PFSK-1 (cell line): ENCODE measurements at regions not wholly inside any gene's neighbourhood (a gene's known extent, or its start where the extent isn't known, plus 50 kb on each side); places are given as distances from the start of the nearest gene placed in this dataset.

Experiments used
- FOXP2 ChIP-seq: optimal IDR thresholded peaks from 2 replicates; pipeline ENCODE3; 2011; ENCODE audit warnings: borderline replicate concordance, control low read depth, inconsistent platforms; ENCODE audit not compliant: insufficient read depth; ENCODE audit errors: extremely low read length, extremely low read depth
- POLR2AphosphoS5 ChIP-seq: IDR thresholded peaks from 2 replicates; pipeline ENCODE4 v1.6.1; 2012; ENCODE audit warnings: low read depth, mild to moderate bottlenecking, control low read depth, low read length, moderate library complexity
- REST ChIP-seq, 2 experiments: IDR thresholded peaks; 2 replicates each; pipeline versions ENCODE4 v1.6.1 to v1.8.0; 2011 to 2012; ENCODE audit warnings: low read depth in 2 of 2, low read length in 2 of 2, control low read depth in 1 of 2, inconsistent platforms in 1 of 2, mild to moderate bottlenecking in 1 of 2, moderate library complexity in 1 of 2; ENCODE audit not compliant: insufficient read depth in 1 of 2
- SIN3A ChIP-seq: IDR thresholded peaks from 2 replicates; pipeline ENCODE4 v1.6.1; 2012; ENCODE audit warnings: mild to moderate bottlenecking, low read length, moderate library complexity, borderline replicate concordance; ENCODE audit not compliant: insufficient read depth
- TAF1 ChIP-seq: IDR thresholded peaks from 2 replicates; pipeline ENCODE4 v1.6.1; 2012; ENCODE audit warnings: low read length, control low read depth, borderline replicate concordance; ENCODE audit not compliant: insufficient read depth

DNA sequence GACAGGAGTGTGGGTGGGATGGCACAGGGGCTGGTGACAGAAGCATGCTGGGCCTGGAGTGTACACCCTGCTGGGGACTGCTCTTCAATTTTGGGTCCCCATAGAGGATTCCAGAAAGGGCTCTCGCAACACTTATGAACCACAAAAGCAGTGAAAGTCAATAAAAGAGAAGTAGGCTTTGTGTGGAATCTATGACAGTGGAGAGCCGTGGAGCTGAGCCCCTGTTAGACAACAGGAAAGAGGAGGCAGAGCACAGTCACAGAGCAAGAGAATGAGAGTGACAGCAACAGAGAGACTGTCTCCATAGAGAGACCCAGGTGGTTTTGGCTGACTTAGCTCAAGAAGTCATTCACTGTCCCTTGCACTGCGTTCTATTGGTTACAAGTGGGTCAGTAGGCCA is 135.1 kb upstream of the ATP6AP2 start:
- TF ChIP-seq POLR2AphosphoS5 = no peak
- no peak for TF ChIP-seq FOXP2
- no peak for TF ChIP-seq TAF1

DNA sequence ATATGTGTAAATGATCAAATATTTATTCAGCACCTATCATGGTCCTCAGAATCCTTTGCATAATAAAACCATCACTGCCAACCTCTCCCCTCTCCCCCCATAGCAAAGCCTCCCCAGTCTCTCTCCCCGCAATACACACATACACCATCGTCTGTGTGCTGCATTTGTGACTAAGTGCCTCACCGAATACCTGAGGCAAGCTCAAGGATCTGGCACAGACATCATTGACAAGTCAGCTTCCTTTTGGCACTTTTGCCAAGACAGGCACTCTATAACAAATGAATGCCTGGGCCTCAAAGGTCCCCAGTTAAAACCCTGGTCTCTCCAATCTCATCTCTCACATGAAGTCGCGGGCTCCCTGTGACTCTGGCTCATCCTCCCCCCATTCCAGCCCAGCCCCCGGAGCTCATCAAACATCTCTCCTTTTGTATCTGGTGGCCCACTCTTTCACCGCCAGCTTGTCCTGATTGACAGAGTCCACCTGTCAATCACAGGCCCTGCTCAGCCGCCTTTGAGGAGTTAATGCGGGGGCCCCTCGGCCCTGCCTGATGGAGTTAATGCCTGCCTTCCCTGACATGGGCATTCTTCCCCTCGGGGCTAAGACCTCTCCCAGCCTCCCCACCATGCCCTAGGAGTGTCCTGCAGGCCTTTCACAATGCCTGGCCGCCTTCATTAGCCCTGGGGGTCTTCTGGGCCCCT is 135.8 kb upstream of the ATP6AP2 start:
- TF ChIP-seq TAF1 = no peak
- no peak for TF ChIP-seq FOXP2
- no peak for TF ChIP-seq SIN3A
- no peak for TF ChIP-seq POLR2AphosphoS5
- no peak for TF ChIP-seq REST (IDR thresholded peaks at IDR 0.05; ENCODE audit: insufficient read depth in 1 of 2, low read depth in 2 of 2, low read length in 2 of 2)

DNA sequence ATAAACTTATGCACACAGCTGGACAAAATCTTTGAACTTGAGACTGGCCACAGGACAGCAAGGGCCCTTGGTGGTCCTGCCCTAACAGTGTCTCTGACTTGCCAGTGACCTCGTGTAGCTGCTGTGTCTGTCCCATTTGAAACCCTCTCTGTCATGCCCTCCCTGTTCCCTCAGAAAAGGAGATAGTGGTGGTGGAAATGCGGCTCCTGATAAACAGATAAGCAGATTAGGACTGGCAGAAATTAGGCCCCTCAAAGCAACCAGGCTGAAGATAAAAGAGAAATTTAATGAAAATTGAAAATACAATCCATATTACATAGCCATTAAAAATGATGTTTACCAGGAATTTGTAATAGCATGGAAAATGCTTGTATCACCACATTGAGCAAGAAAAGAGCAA is 136.6 kb upstream of the ATP6AP2 start:
- TF ChIP-seq TAF1 (no peak), SIN3A (no peak), FOXP2 (no peak), POLR2AphosphoS5 (no peak), REST (IDR thresholded peaks at IDR 0.05; ENCODE audit: insufficient read depth in 1 of 2, low read depth in 2 of 2, low read length in 2 of 2) (no peak)

- no peak for TF ChIP-seq POLR2AphosphoS5
- TF ChIP-seq SIN3A = no peak
- no peak for TF ChIP-seq FOXP2
- TF ChIP-seq TAF1 = no peak
- no peak for TF ChIP-seq REST (IDR thresholded peaks at IDR 0.05; ENCODE audit: insufficient read depth in 1 of 2, low read depth in 2 of 2, low read length in 2 of 2)
Observed at GRCh38 chrX:40440866-40441265, 139.9 kb upstream of the ATP6AP2 start.

- TF ChIP-seq SIN3A (no peak), REST (IDR thresholded peaks at IDR 0.05; ENCODE audit: insufficient read depth in 1 of 2, low read depth in 2 of 2, low read length in 2 of 2) (no peak), TAF1 (no peak), POLR2AphosphoS5 (no peak)
Observed at GRCh38 chrX:40439625-40440532, 140.9 kb upstream of the ATP6AP2 start.
